Stimulated activated CD4-positive, alpha-beta T cell treated with anti-CD3 and anti-CD28 coated beads, Interleukin-15, amount 100 ng/mL, for 48 hours (primary cell): ENCODE measurements at regions not wholly inside any gene's neighbourhood (a gene's known extent, or its start where the extent isn't known, plus 50 kb on each side); places are given as distances from the start of the nearest gene placed in this dataset.

Experiments
- DNase-seq, 2 donors: peaks; one replicate each; pipeline ENCODE4 v3.0.0-alpha.2; 2020; ENCODE audit warnings: low read depth in 2 of 2

GRCh38 chr7:7051206-7051877, 131.0 kb upstream of the C1GALT1 start:
- DNase-seq, result no peak

- no peak for DNase-seq
Observed at GRCh38 chr7:7054252-7054830, 128.0 kb upstream of the C1GALT1 start.

GRCh38 chr7:7060828-7061599, 121.3 kb upstream of the C1GALT1 start:
- DNase-seq, result no peak

GRCh38 chr7:7077945-7078344, 104.4 kb upstream of the C1GALT1 start:
- no peak for DNase-seq

GRCh38 chr7:7080802-7081201, 101.5 kb upstream of the C1GALT1 start:
- no peak for DNase-seq

GRCh38 chr7:7090460-7090859, 91.9 kb upstream of the C1GALT1 start:
- DNase-seq, result no peak

- no peak for DNase-seq
Observed at GRCh38 chr7:7098280-7098818, 84.0 kb upstream of the C1GALT1 start.

- DNase-seq, result no peak
Observed at GRCh38 chr7:7099584-7100014, 82.7 kb upstream of the C1GALT1 start.

GRCh38 chr7:7100432-7100849, 81.9 kb upstream of the C1GALT1 start:
- no peak for DNase-seq

- no peak for DNase-seq
Observed at GRCh38 chr7:7102906-7103305, 79.4 kb upstream of the C1GALT1 start.

GRCh38 chr7:7103343-7104313, 78.7 kb upstream of the C1GALT1 start:
- no peak for DNase-seq

- no peak for DNase-seq
Observed at GRCh38 chr7:7104314-7104698, 78.0 kb upstream of the C1GALT1 start.

- no peak for DNase-seq
Observed at GRCh38 chr7:7104971-7105370, 77.4 kb upstream of the C1GALT1 start.

- DNase-seq, result no peak
Observed at GRCh38 chr7:7105800-7106582, 76.4 kb upstream of the C1GALT1 start.

- DNase-seq, result no peak
Observed at GRCh38 chr7:7108931-7109330, 73.4 kb upstream of the C1GALT1 start.

GRCh38 chr7:7109934-7110333, 72.4 kb upstream of the C1GALT1 start:
- DNase-seq, result no peak

- DNase-seq, result no peak
Observed at GRCh38 chr7:7110706-7111105, 71.6 kb upstream of the C1GALT1 start.

GRCh38 chr7:7112868-7113267, 69.5 kb upstream of the C1GALT1 start:
- DNase-seq, result no peak

- DNase-seq, result no peak
Observed at GRCh38 chr7:7114575-7115291, 67.6 kb upstream of the C1GALT1 start.

GRCh38 chr7:7117935-7118586, 64.3 kb upstream of the C1GALT1 start:
- no peak for DNase-seq
